ENCODE measurements at regions not wholly inside any gene's neighbourhood (a gene's known extent, or its start where the extent isn't known, plus 50 kb on each side); places are given as distances from the start of the nearest gene placed in this dataset.

GRCh38 chr20:22371843-22372242 is 212.5 kb downstream of the FOXA2 start:
- Histone ChIP-seq H3K4me3 (ENCODE audit: low read depth in 1 of 2, low read length in 2 of 2) (no peak overlapping the region), H3K36me3 (ENCODE audit: control insufficient read depth in 1 of 2, insufficient read depth in 2 of 2, low read length in 2 of 2) (no peaks in the 10 kb centered on the region), H3K27me3 (ENCODE audit: low read depth, low read length) (no peaks in the 10 kb centered on the region), H3K27ac (ENCODE audit: low read length) (no peak overlapping the region), H3K9me3 (ENCODE audit: control insufficient read depth in 1 of 2, low read length in 2 of 2) (no peaks in the 10 kb centered on the region), H3K4me1 (ENCODE audit: control insufficient read depth in 1 of 2, insufficient read depth in 2 of 2, low read length in 2 of 2) (no peaks in the 10 kb centered on the region)

DNA sequence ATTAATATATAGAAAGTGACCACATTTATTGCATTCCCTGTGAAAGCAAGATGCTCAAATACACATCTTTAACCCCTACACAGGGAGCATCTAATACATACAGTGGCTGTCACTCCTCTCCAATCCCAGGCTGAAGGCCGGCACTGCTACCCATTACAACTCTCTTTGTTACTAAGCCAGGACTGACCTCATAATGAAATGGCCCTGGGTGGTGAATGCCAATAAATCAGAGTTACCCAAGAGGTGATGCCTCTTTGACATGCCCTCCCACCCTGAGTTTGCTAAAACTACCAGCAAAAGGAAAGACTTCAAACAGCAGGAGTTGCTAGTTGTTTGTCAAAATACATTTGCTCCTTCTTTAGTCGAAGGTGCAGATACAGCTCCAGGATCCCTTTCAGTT is 214.2 kb downstream of the FOXA2 start:
- no peaks in the 10 kb centered on the region for H3K27me3 ChIP-seq (ENCODE audit: low read depth, low read length)
- no peaks in the 10 kb centered on the region for H3K4me1 ChIP-seq (ENCODE audit: control insufficient read depth in 1 of 2, insufficient read depth in 2 of 2, low read length in 2 of 2)
- no peaks in the 10 kb centered on the region for H3K9me3 ChIP-seq (ENCODE audit: control insufficient read depth in 1 of 2, low read length in 2 of 2)
- no peaks in the 10 kb centered on the region for H3K36me3 ChIP-seq (ENCODE audit: control insufficient read depth in 1 of 2, insufficient read depth in 2 of 2, low read length in 2 of 2)
- no peak overlapping the region for H3K27ac ChIP-seq (ENCODE audit: low read length)
- no peak overlapping the region for H3K4me3 ChIP-seq (ENCODE audit: low read depth in 1 of 2, low read length in 2 of 2)

DNA sequence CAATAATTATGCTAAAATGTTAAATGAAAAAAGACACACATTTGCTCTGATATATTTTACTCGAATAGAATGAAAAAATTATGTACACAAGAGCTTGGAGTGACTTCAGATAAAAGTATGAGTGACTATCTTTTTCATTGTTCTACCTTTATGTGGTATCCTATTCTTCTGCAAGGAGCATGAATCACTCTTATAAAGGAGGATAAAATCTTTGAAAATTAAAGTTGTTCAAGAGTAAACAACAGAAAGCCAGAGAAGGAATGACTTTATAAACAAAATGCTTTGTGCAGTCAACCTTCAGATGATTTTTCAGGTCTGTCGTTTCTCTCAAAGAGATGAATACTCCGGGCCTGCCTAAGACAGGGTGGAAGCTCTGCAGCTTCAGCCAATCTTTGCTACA is 215.3 kb downstream of the FOXA2 start:
- H3K27ac ChIP-seq (ENCODE audit: low read length) = no peak overlapping the region
- no peaks in the 10 kb centered on the region for H3K27me3 ChIP-seq (ENCODE audit: low read depth, low read length)
- no peaks in the 10 kb centered on the region for H3K9me3 ChIP-seq (ENCODE audit: control insufficient read depth in 1 of 2, low read length in 2 of 2)
- no peaks in the 10 kb centered on the region for H3K36me3 ChIP-seq (ENCODE audit: control insufficient read depth in 1 of 2, insufficient read depth in 2 of 2, low read length in 2 of 2)
- no peak overlapping the region for H3K4me3 ChIP-seq (ENCODE audit: low read depth in 1 of 2, low read length in 2 of 2)
- H3K4me1 ChIP-seq (ENCODE audit: control insufficient read depth in 1 of 2, insufficient read depth in 2 of 2, low read length in 2 of 2) = no peaks in the 10 kb centered on the region

DNA sequence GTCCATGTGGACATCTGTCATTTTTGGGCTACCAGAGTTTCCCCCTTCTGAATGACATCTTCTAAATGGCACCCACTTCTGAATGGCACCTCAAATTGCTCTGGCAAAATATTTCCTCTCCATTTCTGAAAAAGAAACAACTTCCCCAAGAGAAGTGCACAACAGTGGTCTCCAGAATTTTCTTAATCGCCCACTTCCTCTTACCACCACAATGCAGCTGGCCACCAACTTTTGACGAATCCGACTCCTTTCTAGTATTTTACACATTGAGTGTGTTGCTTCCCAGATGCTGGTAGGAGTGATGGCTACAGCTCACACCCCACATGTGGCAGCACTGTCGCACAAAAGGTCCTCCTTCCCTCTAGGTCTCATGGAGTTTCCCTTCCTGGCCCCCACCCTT is 216.1 kb downstream of the FOXA2 start:
- H3K9me3 ChIP-seq (ENCODE audit: control insufficient read depth in 1 of 2, low read length in 2 of 2) = no peaks in the 10 kb centered on the region
- H3K4me1 ChIP-seq (ENCODE audit: control insufficient read depth in 1 of 2, insufficient read depth in 2 of 2, low read length in 2 of 2) = no peaks in the 10 kb centered on the region
- no peak overlapping the region for H3K27ac ChIP-seq (ENCODE audit: low read length)
- no peaks in the 10 kb centered on the region for H3K27me3 ChIP-seq (ENCODE audit: low read depth, low read length)
- no peaks in the 10 kb centered on the region for H3K36me3 ChIP-seq (ENCODE audit: control insufficient read depth in 1 of 2, insufficient read depth in 2 of 2, low read length in 2 of 2)
- no peak overlapping the region for H3K4me3 ChIP-seq (ENCODE audit: low read depth in 1 of 2, low read length in 2 of 2)

- no peaks in the 10 kb centered on the region for H3K36me3 ChIP-seq (ENCODE audit: control insufficient read depth in 1 of 2, insufficient read depth in 2 of 2, low read length in 2 of 2)
- no peaks in the 10 kb centered on the region for H3K4me1 ChIP-seq (ENCODE audit: control insufficient read depth in 1 of 2, insufficient read depth in 2 of 2, low read length in 2 of 2)
- no peak overlapping the region for H3K4me3 ChIP-seq (ENCODE audit: low read depth in 1 of 2, low read length in 2 of 2)
- no peaks in the 10 kb centered on the region for H3K9me3 ChIP-seq (ENCODE audit: control insufficient read depth in 1 of 2, low read length in 2 of 2)
- no peak overlapping the region for H3K27ac ChIP-seq (ENCODE audit: low read length)
- H3K27me3 ChIP-seq (ENCODE audit: low read depth, low read length) = no peaks in the 10 kb centered on the region
These were observed 217.7 kb downstream of the FOXA2 start for GRCh38 chr20:22366631-22367030.

DNA sequence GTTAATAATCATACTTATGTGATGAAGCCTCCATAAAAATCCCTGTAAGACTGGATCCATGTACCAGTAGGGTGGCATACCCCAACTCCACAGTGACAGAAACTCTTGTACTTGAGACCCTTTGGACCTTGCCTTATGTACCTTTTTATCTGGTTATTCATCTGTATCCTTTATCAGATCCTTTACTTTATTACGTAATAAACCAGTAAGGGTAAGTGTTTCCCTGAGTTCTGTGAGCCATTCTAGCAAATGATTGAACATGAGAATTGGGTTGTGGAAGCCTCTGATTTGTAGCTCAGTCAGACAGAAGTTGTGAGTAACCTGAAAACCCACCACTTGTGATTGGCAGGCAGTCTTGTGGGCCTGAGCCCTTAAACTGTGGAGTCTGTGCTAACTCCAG is 229.7 kb downstream of the FOXA2 start:
- H3K4me3 ChIP-seq (ENCODE audit: low read depth in 1 of 2, low read length in 2 of 2) = no peak overlapping the region
- H3K36me3 ChIP-seq (ENCODE audit: control insufficient read depth in 1 of 2, insufficient read depth in 2 of 2, low read length in 2 of 2) = no peaks in the 10 kb centered on the region
- H3K4me1 ChIP-seq (ENCODE audit: control insufficient read depth in 1 of 2, insufficient read depth in 2 of 2, low read length in 2 of 2) = no peaks in the 10 kb centered on the region
- no peak overlapping the region for H3K27ac ChIP-seq (ENCODE audit: low read length)
- H3K9me3 ChIP-seq (ENCODE audit: control insufficient read depth in 1 of 2, low read length in 2 of 2) = peaks cover 0 to 6% of the 10 kb centered on the region in 2 donors
- no peaks in the 10 kb centered on the region for H3K27me3 ChIP-seq (ENCODE audit: low read depth, low read length)

DNA sequence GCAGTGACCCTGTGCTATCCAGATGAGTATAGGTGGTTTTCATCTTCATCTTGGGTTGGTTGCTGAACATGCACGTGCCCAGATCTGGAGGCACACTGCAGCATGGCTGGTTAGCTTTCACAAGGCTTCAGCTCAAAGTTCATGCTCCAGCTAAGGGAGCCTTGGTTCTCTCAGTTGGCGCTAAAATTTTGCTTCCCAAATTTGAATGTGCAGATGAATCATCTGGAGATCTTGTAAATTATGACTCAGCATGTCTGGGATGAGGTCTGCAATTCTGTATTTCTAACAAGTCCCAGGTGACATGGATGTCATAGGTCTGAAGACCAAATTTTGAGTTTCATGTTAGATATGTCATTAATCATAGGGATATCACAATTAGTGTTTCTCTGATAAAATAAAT is 230.8 kb downstream of the FOXA2 start:
- peaks cover 0 to 6% of the 10 kb centered on the region in 2 donors for H3K9me3 ChIP-seq (ENCODE audit: control insufficient read depth in 1 of 2, low read length in 2 of 2)
- no peak overlapping the region for H3K4me3 ChIP-seq (ENCODE audit: low read depth in 1 of 2, low read length in 2 of 2)
- H3K27ac ChIP-seq (ENCODE audit: low read length) = no peak overlapping the region
- H3K4me1 ChIP-seq (ENCODE audit: control insufficient read depth in 1 of 2, insufficient read depth in 2 of 2, low read length in 2 of 2) = no peaks in the 10 kb centered on the region
- H3K27me3 ChIP-seq (ENCODE audit: low read depth, low read length) = no peaks in the 10 kb centered on the region
- H3K36me3 ChIP-seq (ENCODE audit: control insufficient read depth in 1 of 2, insufficient read depth in 2 of 2, low read length in 2 of 2) = no peaks in the 10 kb centered on the region

DNA sequence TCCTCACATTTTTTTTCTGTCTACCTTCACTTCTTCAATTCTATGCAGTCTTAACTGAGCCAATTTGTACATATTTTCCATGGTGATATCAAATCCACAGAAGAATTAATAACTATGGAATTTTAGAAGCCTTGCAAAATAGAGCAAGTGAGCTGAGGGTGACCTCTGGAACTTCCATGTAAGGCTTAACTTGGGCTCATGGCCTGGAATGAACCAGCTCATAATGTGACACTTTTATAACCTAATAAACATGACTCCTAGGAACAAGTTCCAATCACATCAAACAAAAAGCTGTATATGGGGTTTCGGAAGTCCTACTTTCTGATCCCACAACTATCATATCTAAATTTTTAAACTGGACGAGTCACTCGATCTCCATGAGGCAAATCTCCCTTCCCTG is 232.4 kb downstream of the FOXA2 start:
- Histone ChIP-seq H3K4me1 (ENCODE audit: control insufficient read depth in 1 of 2, insufficient read depth in 2 of 2, low read length in 2 of 2) (no peaks in the 10 kb centered on the region), H3K4me3 (ENCODE audit: low read depth in 1 of 2, low read length in 2 of 2) (no peak overlapping the region), H3K36me3 (ENCODE audit: control insufficient read depth in 1 of 2, insufficient read depth in 2 of 2, low read length in 2 of 2) (no peaks in the 10 kb centered on the region), H3K9me3 (ENCODE audit: control insufficient read depth in 1 of 2, low read length in 2 of 2) (peaks cover 0 to 6% of the 10 kb centered on the region in 2 donors), H3K27me3 (ENCODE audit: low read depth, low read length) (no peaks in the 10 kb centered on the region), H3K27ac (ENCODE audit: low read length) (no peak overlapping the region)

DNA sequence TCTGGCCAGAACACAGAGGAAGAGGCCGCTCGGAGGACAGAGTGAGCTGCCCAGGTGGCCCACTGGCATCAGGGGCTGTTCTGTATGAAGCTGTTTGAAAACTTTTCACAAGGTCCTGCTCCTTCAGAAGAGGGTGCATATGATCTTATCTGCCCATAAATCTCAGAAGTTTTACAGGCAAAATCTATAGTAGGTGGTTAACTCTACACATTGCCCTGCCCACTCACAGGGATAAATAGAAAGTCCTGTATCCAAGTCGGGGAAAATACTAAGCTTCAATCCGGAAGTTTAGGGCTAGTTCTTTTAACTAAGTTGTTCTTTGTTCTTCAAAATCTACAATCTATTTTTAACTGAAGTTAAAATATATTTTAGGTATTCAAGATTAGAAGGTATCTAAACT is 233.7 kb downstream of the FOXA2 start:
- Histone ChIP-seq H3K4me3 (ENCODE audit: low read depth in 1 of 2, low read length in 2 of 2) (no peak overlapping the region), H3K4me1 (ENCODE audit: control insufficient read depth in 1 of 2, insufficient read depth in 2 of 2, low read length in 2 of 2) (no peaks in the 10 kb centered on the region), H3K36me3 (ENCODE audit: control insufficient read depth in 1 of 2, insufficient read depth in 2 of 2, low read length in 2 of 2) (no peaks in the 10 kb centered on the region), H3K9me3 (ENCODE audit: control insufficient read depth in 1 of 2, low read length in 2 of 2) (peaks cover 0 to 6% of the 10 kb centered on the region in 2 donors), H3K27me3 (ENCODE audit: low read depth, low read length) (no peaks in the 10 kb centered on the region), H3K27ac (ENCODE audit: low read length) (no peak overlapping the region)

GRCh38 chr20:22348010-22348409 is 236.4 kb downstream of the FOXA2 start:
- H3K4me3 ChIP-seq (ENCODE audit: low read depth in 1 of 2, low read length in 2 of 2) = no peak overlapping the region
- H3K27ac ChIP-seq (ENCODE audit: low read length) = no peak overlapping the region
- H3K4me1 ChIP-seq (ENCODE audit: control insufficient read depth in 1 of 2, insufficient read depth in 2 of 2, low read length in 2 of 2) = no peaks in the 10 kb centered on the region
- no peaks in the 10 kb centered on the region for H3K9me3 ChIP-seq (ENCODE audit: control insufficient read depth in 1 of 2, low read length in 2 of 2)
- H3K27me3 ChIP-seq (ENCODE audit: low read depth, low read length) = no peaks in the 10 kb centered on the region
- no peaks in the 10 kb centered on the region for H3K36me3 ChIP-seq (ENCODE audit: control insufficient read depth in 1 of 2, insufficient read depth in 2 of 2, low read length in 2 of 2)

GRCh38 chr20:22346716-22347115 is 237.7 kb downstream of the FOXA2 start:
- Histone ChIP-seq H3K27ac (ENCODE audit: low read length) (no peak overlapping the region), H3K4me3 (ENCODE audit: low read depth in 1 of 2, low read length in 2 of 2) (no peak overlapping the region), H3K4me1 (ENCODE audit: control insufficient read depth in 1 of 2, insufficient read depth in 2 of 2, low read length in 2 of 2) (no peaks in the 10 kb centered on the region), H3K36me3 (ENCODE audit: control insufficient read depth in 1 of 2, insufficient read depth in 2 of 2, low read length in 2 of 2) (no peaks in the 10 kb centered on the region), H3K27me3 (ENCODE audit: low read depth, low read length) (no peaks in the 10 kb centered on the region), H3K9me3 (ENCODE audit: control insufficient read depth in 1 of 2, low read length in 2 of 2) (no peaks in the 10 kb centered on the region)

GRCh38 chr20:22343612-22344011 is 240.8 kb downstream of the FOXA2 start:
- Histone ChIP-seq H3K27me3 (ENCODE audit: low read depth, low read length) (no peaks in the 10 kb centered on the region), H3K4me1 (ENCODE audit: control insufficient read depth in 1 of 2, insufficient read depth in 2 of 2, low read length in 2 of 2) (no peaks in the 10 kb centered on the region), H3K27ac (ENCODE audit: low read length) (no peak overlapping the region), H3K4me3 (ENCODE audit: low read depth in 1 of 2, low read length in 2 of 2) (no peak overlapping the region), H3K36me3 (ENCODE audit: control insufficient read depth in 1 of 2, insufficient read depth in 2 of 2, low read length in 2 of 2) (no peaks in the 10 kb centered on the region), H3K9me3 (ENCODE audit: control insufficient read depth in 1 of 2, low read length in 2 of 2) (no peaks in the 10 kb centered on the region)
